GM21529 (cell line): ENCODE measurements at regions not wholly inside any gene's neighbourhood (a gene's known extent, or its start where the extent isn't known, plus 50 kb on each side); places are given as distances from the start of the nearest gene placed in this dataset.
"Not testable (repeated sequence)": the region's sequence is repeated elsewhere in the genome, so short reads cannot be mapped to it uniquely, and the experiment has no call there.

Experiments
- ATAC-seq: cut with Tn5 transposase; IDR thresholded peaks from one replicate; pipeline ENCODE4 v1.9.1; 2021; ENCODE audit not compliant: unreplicated experiment

GRCh38 chr4:130043732-130044160, 947.8 kb downstream of the C4orf33 start:
- ATAC-seq: peak; percentile 87

GRCh38 chr4:130044788-130045531, 949.0 kb downstream of the C4orf33 start:
- peak; percentile 51 for ATAC-seq

GRCh38 chr4:130053723-130054122, 957.8 kb downstream of the C4orf33 start:
- ATAC-seq: no peak

- no peak for ATAC-seq
Observed at GRCh38 chr4:130054908-130055307, 959.0 kb downstream of the C4orf33 start.

GRCh38 chr4:130056286-130056685, 960.3 kb downstream of the C4orf33 start:
- ATAC-seq: no peak

GRCh38 chr4:130064471-130064870, 968.5 kb downstream of the C4orf33 start:
- ATAC-seq: no peak

GRCh38 chr4:130067419-130067818, 971.5 kb downstream of the C4orf33 start:
- no peak for ATAC-seq

- ATAC-seq: no peak
Observed at GRCh38 chr4:130068072-130068471, 972.1 kb downstream of the C4orf33 start.

- ATAC-seq: no peak
Observed at GRCh38 chr4:130071746-130072145, 975.8 kb downstream of the C4orf33 start.

GRCh38 chr4:130073145-130073790, 977.3 kb downstream of the C4orf33 start:
- no peak for ATAC-seq

GRCh38 chr4:130074096-130074495, 978.1 kb downstream of the C4orf33 start:
- ATAC-seq: no peak

- no peak for ATAC-seq
Observed at GRCh38 chr4:130077275-130077674, 981.3 kb downstream of the C4orf33 start.

- ATAC-seq: not testable (repeated sequence)
Observed at GRCh38 chr4:130079027-130079426, 983.1 kb downstream of the C4orf33 start.

GRCh38 chr4:130080872-130081451, 985.0 kb downstream of the C4orf33 start:
- no peak for ATAC-seq

- ATAC-seq: no peak
Observed at GRCh38 chr4:130090427-130090826, 994.5 kb downstream of the C4orf33 start.

GRCh38 chr4:130092187-130093015, 996.4 kb downstream of the C4orf33 start:
- ATAC-seq: no peak

- ATAC-seq: no peak
Observed at GRCh38 chr4:130099105-130099504, 1003.2 kb downstream of the C4orf33 start.

GRCh38 chr4:130110189-130110588, 1014.2 kb downstream of the C4orf33 start:
- ATAC-seq: peak; percentile 54

- no peak for ATAC-seq
Observed at GRCh38 chr4:130110770-130111169, 1014.8 kb downstream of the C4orf33 start.

GRCh38 chr4:130124066-130124465, 1028.1 kb downstream of the C4orf33 start:
- no peak for ATAC-seq

- no peak for ATAC-seq
Observed at GRCh38 chr4:130125467-130125866, 1029.5 kb downstream of the C4orf33 start.
